Nephron (organoid): ENCODE measurements at regions not wholly inside any gene's neighbourhood (a gene's known extent, or its start where the extent isn't known, plus 50 kb on each side); places are given as distances from the start of the nearest gene placed in this dataset.

ENCODE experiments used
- H3K27ac Mint-ChIP-seq, 3 experiments: 2 replicates each; pipeline ENCODE4 v1.8.0; 2020; ENCODE audit warnings: mixed read lengths in 3 of 3, mild to moderate bottlenecking in 2 of 3, moderate library complexity in 1 of 3
- H3K27me3 Mint-ChIP-seq: 2 replicates; pipeline ENCODE4 v1.8.0; 2021; ENCODE audit warnings: low read depth, mild to moderate bottlenecking, moderate library complexity, mixed read lengths
- H3K36me3 Mint-ChIP-seq: 2 replicates; pipeline ENCODE4 v1.8.0; 2020; ENCODE audit warnings: low read depth, mixed read lengths
- H3K4me1 Mint-ChIP-seq: 2 replicates; pipeline ENCODE4 v1.8.0; 2020; ENCODE audit warnings: mixed read lengths
- H3K4me3 Mint-ChIP-seq, 3 experiments: 2 replicates each; pipeline ENCODE4 v1.8.0; 2020; ENCODE audit warnings: mild to moderate bottlenecking in 3 of 3, mixed read lengths in 3 of 3, moderate library complexity in 2 of 3
- H3K9me3 Mint-ChIP-seq: 2 replicates; pipeline ENCODE4 v1.8.0; 2020; ENCODE audit warnings: mixed read lengths
- TF ChIP-seq, protein P1 (sequence below), 3 experiments: fragments of 200-600 bp; sonication (generic); IDR thresholded peaks; one replicate each; pipeline ENCODE4 v1.5.0; 2021; ENCODE audit warnings: antibody characterized with exemption in 3 of 3; ENCODE audit not compliant: unreplicated experiment in 3 of 3

DNA sequence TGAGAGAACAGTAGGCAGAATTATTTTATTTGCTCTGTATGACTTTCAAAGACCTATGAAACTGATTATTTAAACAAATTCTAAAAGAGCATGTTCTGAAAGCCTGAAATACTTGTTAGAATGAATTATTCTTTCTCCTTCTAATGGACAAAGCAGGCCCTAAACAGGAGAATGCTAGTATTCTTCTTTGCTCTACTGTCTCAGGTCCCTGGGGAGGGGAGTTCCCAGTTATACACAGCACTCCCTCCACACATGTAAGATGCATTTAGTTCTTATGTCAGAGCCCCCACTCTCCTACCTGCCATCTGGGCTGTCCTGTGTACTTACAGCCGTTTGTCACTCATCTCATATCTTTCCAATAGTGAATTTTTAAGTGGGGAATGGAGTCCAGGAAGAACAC, 633.5 kb upstream of the ANKRD30A start:
- Mint-ChIP-seq H3K9me3 (no peaks in the 10 kb centered on the region), H3K27ac (peak overlapping the region in 2 of 3 experiments; percentile 16 to 89), H3K36me3 (no peaks in the 10 kb centered on the region), H3K27me3 (no peaks in the 10 kb centered on the region), H3K4me3 (no peak overlapping the region), H3K4me1 (peaks cover 37% of the 10 kb centered on the region)
- TF ChIP-seq, protein P1, sequence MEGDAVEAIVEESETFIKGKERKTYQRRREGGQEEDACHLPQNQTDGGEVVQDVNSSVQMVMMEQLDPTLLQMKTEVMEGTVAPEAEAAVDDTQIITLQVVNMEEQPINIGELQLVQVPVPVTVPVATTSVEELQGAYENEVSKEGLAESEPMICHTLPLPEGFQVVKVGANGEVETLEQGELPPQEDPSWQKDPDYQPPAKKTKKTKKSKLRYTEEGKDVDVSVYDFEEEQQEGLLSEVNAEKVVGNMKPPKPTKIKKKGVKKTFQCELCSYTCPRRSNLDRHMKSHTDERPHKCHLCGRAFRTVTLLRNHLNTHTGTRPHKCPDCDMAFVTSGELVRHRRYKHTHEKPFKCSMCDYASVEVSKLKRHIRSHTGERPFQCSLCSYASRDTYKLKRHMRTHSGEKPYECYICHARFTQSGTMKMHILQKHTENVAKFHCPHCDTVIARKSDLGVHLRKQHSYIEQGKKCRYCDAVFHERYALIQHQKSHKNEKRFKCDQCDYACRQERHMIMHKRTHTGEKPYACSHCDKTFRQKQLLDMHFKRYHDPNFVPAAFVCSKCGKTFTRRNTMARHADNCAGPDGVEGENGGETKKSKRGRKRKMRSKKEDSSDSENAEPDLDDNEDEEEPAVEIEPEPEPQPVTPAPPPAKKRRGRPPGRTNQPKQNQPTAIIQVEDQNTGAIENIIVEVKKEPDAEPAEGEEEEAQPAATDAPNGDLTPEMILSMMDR (IDR thresholded peaks at IDR 0.05; ENCODE audit: unreplicated experiment in 3 of 3): no peak

DNA sequence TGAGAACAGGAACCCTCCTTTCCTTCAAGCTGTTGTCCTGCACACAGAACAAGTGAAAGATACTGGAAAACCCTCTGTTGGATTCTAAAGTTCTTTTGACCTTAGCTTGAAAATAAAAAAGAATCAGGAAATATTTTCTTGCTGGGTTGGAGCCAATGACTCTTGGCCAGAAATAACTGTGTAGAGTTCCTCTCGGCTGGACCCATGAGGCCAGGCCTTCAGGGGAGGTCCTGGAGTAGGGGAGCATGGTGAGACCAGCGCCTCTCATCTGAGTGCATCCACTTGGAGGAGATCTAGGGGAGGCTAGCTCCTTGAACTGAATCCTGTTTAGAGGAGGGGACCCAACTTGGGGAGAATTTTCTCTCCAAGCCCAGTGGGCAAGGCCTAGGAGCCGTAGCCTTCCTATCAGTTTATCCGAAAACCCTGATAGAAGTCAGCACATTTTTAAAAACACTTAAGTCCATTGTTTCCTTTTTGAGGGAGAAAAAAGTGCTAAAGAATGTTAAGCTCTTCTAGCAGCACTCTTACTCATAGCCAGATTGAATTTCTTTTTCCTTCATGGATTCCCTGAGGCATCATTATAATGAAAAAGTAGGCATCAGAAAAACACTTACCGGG, 635.7 kb upstream of the ANKRD30A start:
- TF ChIP-seq, protein P1 (IDR thresholded peaks at IDR 0.05; ENCODE audit: unreplicated experiment in 3 of 3): no peak
- no peaks in the 10 kb centered on the region for H3K36me3 Mint-ChIP-seq
- peak overlapping the region in 1 of 3 experiments; percentile 35 for H3K4me3 Mint-ChIP-seq
- no peaks in the 10 kb centered on the region for H3K27me3 Mint-ChIP-seq
- H3K9me3 Mint-ChIP-seq: no peaks in the 10 kb centered on the region
- H3K4me1 Mint-ChIP-seq: peaks cover 37% of the 10 kb centered on the region
- H3K27ac Mint-ChIP-seq: peak overlapping the region; percentile 67 to 90 (median 84)

DNA sequence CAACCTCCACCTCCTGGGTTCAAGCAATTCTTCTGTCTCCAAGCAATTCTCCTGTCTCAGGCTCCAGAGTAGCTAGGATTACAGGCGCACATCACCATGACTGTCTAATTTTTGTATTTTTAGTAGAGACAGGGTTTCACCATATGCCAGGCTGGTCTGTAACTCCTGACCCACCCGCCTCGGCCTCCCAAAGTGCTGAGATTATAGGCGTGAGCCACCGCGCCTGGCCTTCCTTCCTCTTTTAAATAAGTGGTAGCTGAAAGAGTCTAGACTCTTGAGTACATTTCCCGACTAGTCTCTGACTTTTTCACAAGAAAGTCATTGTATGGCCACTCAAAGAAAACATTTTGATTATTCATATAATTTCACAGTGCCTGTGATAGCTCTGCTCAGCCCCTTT, 636.2 kb upstream of the ANKRD30A start:
- Mint-ChIP-seq H3K36me3 (no peaks in the 10 kb centered on the region), H3K27ac (peak overlapping the region; percentile 67 to 90 (median 84)), H3K4me3 (no peak overlapping the region), H3K9me3 (no peaks in the 10 kb centered on the region), H3K4me1 (peaks cover 36% of the 10 kb centered on the region), H3K27me3 (no peaks in the 10 kb centered on the region)
- TF ChIP-seq, protein P1 (IDR thresholded peaks at IDR 0.05; ENCODE audit: unreplicated experiment in 3 of 3): no peak

DNA sequence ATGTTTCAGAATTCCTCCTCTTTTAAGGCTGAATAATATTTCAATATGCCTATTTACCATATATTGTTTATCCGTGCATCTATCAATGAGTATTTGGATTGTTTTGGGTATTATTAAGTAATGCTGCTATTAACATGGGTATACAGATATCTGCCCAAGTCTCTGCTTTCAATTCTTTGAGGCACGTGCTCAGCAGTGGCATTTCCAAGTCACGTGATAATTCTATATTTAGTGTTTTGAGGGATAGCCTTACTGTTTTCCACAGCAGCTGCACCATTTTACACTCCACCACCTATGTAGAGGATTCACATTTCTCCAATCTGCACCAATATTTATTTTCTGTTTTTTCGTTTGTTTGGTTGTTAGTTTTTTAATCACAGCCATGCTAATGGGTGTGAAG, 636.8 kb upstream of the ANKRD30A start:
- H3K4me3 Mint-ChIP-seq: no peak overlapping the region
- peak overlapping the region in 1 of 3 experiments; percentile 90 for H3K27ac Mint-ChIP-seq
- H3K4me1 Mint-ChIP-seq: peaks cover 32% of the 10 kb centered on the region
- no peaks in the 10 kb centered on the region for H3K27me3 Mint-ChIP-seq
- no peaks in the 10 kb centered on the region for H3K36me3 Mint-ChIP-seq
- TF ChIP-seq, protein P1 (IDR thresholded peaks at IDR 0.05; ENCODE audit: unreplicated experiment in 3 of 3): no peak
- no peaks in the 10 kb centered on the region for H3K9me3 Mint-ChIP-seq

DNA sequence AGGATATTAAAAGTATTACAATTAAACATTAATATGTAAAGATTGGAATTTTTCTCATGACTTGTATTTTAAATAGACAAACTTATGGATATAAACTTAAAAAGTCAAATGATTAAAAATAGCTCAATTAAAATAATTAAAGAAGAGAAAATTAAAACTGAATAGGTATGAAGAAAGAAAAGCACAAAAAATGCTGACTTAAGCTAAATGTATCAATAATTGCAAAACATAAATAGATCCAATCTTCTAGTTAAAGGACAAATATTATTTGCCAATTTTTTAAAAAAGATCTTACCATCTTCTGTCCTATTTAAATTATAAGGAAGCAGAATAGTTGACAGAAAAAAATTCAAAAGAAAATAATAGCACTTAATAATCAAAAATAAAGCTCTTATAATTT, 646.3 kb upstream of the ANKRD30A start:
- TF ChIP-seq, protein P1 (IDR thresholded peaks at IDR 0.05; ENCODE audit: unreplicated experiment in 3 of 3): no peak
- Mint-ChIP-seq H3K27me3 (no peaks in the 10 kb centered on the region), H3K9me3 (peaks cover 3% of the 10 kb centered on the region), H3K27ac (no peak overlapping the region), H3K36me3 (no peaks in the 10 kb centered on the region), H3K4me3 (no peak overlapping the region), H3K4me1 (no peaks in the 10 kb centered on the region)

DNA sequence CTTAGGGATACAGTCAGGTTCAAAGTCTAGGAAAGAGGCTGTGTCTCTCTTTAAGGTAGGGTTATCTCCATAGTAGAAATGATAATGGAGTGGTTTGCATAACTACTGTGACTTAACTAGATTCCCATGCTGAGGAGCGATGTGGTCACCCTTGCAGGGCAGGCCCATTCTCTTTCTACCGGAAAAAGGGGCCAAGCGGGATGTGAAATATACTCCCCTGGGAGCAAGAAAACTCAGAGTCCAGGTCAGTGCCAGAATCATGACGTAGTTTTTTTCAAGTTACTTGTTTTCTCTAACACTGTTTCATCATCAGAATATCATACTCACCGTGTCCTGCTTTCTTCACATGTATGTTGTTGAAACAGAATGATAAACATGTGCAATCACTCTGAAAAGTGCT, 649.0 kb upstream of the ANKRD30A start:
- Mint-ChIP-seq H3K4me3 (no peak overlapping the region), H3K9me3 (no peaks in the 10 kb centered on the region), H3K27me3 (no peaks in the 10 kb centered on the region), H3K4me1 (no peaks in the 10 kb centered on the region), H3K27ac (no peak overlapping the region), H3K36me3 (no peaks in the 10 kb centered on the region)
- TF ChIP-seq, protein P1 (IDR thresholded peaks at IDR 0.05; ENCODE audit: unreplicated experiment in 3 of 3): no peak
